HAP-1 (cell line): ENCODE measurements at regions not wholly inside any gene's neighbourhood (a gene's known extent, or its start where the extent isn't known, plus 50 kb on each side); places are given as distances from the start of the nearest gene placed in this dataset.

Experiments
- DNase-seq, 2 experiments: peaks; one replicate each; pipeline ENCODE4 v3.0.0-alpha.2; 2016 to 2020; ENCODE audit warnings: low spot score in 2 of 2
- H3K27me3 ChIP-seq: fragments of 250-450 bp; sonication (Bioruptor Pico); 2 replicates; pipeline ENCODE4 v1.5.1; 2020; ENCODE audit warnings: low read depth, mild to moderate bottlenecking, moderate library complexity
- H3K36me3 ChIP-seq: fragments of 250-450 bp; sonication (Bioruptor Pico); replicated peaks from 2 replicates; pipeline ENCODE4 v1.5.1; 2020; ENCODE audit warnings: mild to moderate bottlenecking
- H3K4me1 ChIP-seq: fragments of 250-450 bp; sonication (Bioruptor Pico); 2 replicates; pipeline ENCODE4 v1.5.1; 2020; ENCODE audit warnings: mild to moderate bottlenecking
- H3K4me3 ChIP-seq: fragments of 250-450 bp; sonication (Bioruptor Pico); 2 replicates; pipeline ENCODE4 v1.5.1; 2020; ENCODE audit warnings: mild to moderate bottlenecking, moderate library complexity
- H3K9me3 ChIP-seq: fragments of 250-450 bp; sonication (Bioruptor Pico); 2 replicates; pipeline ENCODE4 v1.5.1; 2020; ENCODE audit warnings: mild to moderate bottlenecking, moderate library complexity
- in situ Hi-C: fragments of 300-500 bp; cut with MboI; formaldehyde crosslinking; loops from 3 replicates; pipeline ENCODE4 v1.14.3; 2020; ENCODE audit warnings: low sequenced_read_pairs, inconsistent platforms, mixed read lengths

DNA sequence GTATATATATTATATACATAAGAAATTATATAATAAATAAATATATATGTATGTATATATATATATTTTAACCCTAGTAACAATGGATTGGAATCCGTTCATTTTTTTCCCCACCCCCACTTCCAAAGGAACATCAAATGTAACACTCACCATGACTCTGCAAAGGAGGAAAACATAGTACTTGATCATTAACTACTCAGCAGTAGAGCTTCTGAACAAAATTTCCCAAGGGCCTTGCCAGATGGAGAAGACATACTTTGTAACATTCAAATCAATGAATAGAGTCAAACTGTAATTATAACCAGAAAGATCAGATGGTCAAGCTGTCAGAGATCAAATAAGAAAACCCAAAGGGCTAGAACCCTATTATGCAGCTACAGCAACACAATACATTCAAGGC, 126.0 kb upstream of the CNTN1 start:
- DNase-seq = no peak
- in situ Hi-C loops = no loop called here
- no peaks in the 10 kb centered on the region for H3K9me3 ChIP-seq
- no peak overlapping the region for H3K4me3 ChIP-seq
- H3K27me3 ChIP-seq = no peaks in the 10 kb centered on the region
- H3K4me1 ChIP-seq = no peaks in the 10 kb centered on the region
- no peaks in the 10 kb centered on the region for H3K36me3 ChIP-seq

DNA sequence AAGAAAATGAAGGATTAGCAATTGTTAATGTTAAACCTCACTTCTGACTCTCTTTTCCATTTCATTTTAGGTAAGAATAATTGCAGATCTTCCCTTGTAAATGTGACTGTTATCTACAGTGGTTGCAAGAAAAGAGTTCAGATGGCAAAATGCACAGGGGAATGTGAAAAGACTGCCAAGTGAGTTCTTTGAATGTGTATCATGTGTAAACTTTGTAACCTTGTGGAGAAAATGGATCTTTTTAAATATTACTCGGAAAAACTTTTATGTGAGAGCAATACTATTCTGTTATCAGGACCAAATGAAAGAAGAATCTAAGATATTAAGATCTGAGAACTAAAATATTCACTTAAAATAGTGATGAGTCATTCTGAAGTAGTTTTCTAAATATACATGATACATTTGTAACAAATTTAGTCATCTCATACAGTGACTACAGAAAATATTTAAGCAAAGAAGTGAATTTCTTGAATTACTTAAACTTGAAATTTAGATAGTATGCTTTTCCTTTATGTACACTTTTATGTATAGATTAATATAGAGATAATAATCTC, 122.5 kb upstream of the CNTN1 start:
- Histone ChIP-seq H3K27me3 (no peaks in the 10 kb centered on the region), H3K4me1 (no peaks in the 10 kb centered on the region), H3K4me3 (no peak overlapping the region), H3K36me3 (no peaks in the 10 kb centered on the region), H3K9me3 (no peaks in the 10 kb centered on the region)
- no peak for DNase-seq
- in situ Hi-C loops = no loop called here

DNA sequence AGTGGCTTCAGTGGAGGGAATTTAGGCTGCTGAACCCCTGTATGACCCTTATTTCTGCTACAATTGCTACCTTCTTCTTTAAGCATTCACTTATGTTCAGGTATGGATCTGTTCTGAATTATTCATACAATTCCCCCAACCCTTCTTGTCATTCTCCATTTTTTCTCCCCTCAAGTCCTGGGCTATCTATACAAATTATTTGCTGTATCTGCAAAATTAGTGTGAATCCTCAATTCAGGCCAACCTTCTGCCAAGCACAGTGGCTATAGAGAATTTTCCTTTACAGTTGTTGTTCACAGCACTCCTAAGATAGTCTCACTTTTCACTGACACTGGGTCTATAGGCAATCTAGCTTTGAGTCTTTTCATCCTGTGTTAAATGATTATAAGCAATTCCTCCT, 119.2 kb upstream of the CNTN1 start:
- no peak overlapping the region for H3K4me3 ChIP-seq
- H3K9me3 ChIP-seq = no peaks in the 10 kb centered on the region
- no peaks in the 10 kb centered on the region for H3K27me3 ChIP-seq
- no peaks in the 10 kb centered on the region for H3K4me1 ChIP-seq
- H3K36me3 ChIP-seq = no peaks in the 10 kb centered on the region
- no peak for DNase-seq
- in situ Hi-C loops = no loop called here

GRCh38 chr12:40575987-40576386, 116.3 kb upstream of the CNTN1 start:
- H3K36me3 ChIP-seq = no peaks in the 10 kb centered on the region
- no peaks in the 10 kb centered on the region for H3K4me1 ChIP-seq
- no peak overlapping the region for H3K4me3 ChIP-seq
- DNase-seq = no peak
- no peaks in the 10 kb centered on the region for H3K9me3 ChIP-seq
- H3K27me3 ChIP-seq = no peaks in the 10 kb centered on the region
- in situ Hi-C loops = no loop called here

DNA sequence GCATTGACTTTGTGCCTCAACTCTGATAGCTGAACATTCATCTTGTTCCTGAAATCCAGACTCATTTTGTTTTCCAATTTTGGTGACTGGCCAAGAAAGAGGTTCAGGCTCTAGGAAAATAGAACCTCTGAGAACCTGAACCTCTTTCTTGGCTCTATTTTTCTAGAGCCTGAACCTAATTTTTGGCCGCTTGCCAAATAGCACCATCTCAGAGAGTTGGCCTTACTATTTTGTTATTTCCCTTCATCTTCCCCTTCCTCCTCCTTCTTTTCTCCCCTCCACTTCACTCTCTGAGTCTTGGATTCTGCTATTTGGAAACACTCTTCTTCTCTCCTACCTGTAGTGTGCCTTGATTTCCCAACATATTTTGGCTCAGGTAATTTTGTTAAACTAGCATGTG, 114.4 kb upstream of the CNTN1 start:
- DNase-seq = no peak
- Histone ChIP-seq H3K4me1 (no peaks in the 10 kb centered on the region), H3K36me3 (no peaks in the 10 kb centered on the region), H3K4me3 (no peak overlapping the region), H3K9me3 (no peaks in the 10 kb centered on the region), H3K27me3 (no peaks in the 10 kb centered on the region)
- in situ Hi-C loops = no loop called here

- no peaks in the 10 kb centered on the region for H3K27me3 ChIP-seq
- H3K4me3 ChIP-seq = no peak overlapping the region
- no peaks in the 10 kb centered on the region for H3K4me1 ChIP-seq
- no peaks in the 10 kb centered on the region for H3K9me3 ChIP-seq
- no peaks in the 10 kb centered on the region for H3K36me3 ChIP-seq
- in situ Hi-C loops = no loop called here
- no peak for DNase-seq
Observed at GRCh38 chr12:40579687-40580086, 112.6 kb upstream of the CNTN1 start.

- no peak for DNase-seq
Observed at GRCh38 chr12:40580346-40580745, 111.9 kb upstream of the CNTN1 start.

GRCh38 chr12:40581889-40582288, 110.3 kb upstream of the CNTN1 start:
- Histone ChIP-seq H3K9me3 (no peaks in the 10 kb centered on the region), H3K27me3 (no peaks in the 10 kb centered on the region), H3K4me3 (no peak overlapping the region), H3K4me1 (no peaks in the 10 kb centered on the region), H3K36me3 (no peaks in the 10 kb centered on the region)
- DNase-seq = no peak
- in situ Hi-C loops = no loop called here

More at GRCh38 chr12:40580346-40580745, 111.9 kb upstream of the CNTN1 start:
- Histone ChIP-seq H3K9me3 (no peaks in the 10 kb centered on the region), H3K36me3 (no peaks in the 10 kb centered on the region), H3K4me3 (no peak overlapping the region), H3K27me3 (no peaks in the 10 kb centered on the region), H3K4me1 (no peaks in the 10 kb centered on the region)
- in situ Hi-C loops = no loop called here

DNA sequence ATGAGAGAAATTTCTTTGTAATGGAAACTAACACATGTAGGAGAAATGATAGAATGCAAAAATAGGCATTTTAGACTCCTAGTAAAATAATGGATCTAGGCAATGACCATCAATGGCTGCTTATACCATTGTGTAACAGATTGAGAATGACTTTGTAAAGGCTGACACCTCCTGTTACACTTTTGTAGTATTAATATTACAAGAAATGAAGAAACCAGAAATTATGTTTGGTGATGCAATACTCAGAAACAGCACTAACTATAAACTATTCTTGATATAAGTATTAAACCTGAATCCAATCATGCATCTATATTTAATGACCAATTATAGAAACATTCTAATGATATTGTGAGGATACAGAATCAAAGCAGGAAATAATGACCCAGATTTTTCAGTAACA, 108.5 kb upstream of the CNTN1 start:
- in situ Hi-C loops = no loop called here

DNA sequence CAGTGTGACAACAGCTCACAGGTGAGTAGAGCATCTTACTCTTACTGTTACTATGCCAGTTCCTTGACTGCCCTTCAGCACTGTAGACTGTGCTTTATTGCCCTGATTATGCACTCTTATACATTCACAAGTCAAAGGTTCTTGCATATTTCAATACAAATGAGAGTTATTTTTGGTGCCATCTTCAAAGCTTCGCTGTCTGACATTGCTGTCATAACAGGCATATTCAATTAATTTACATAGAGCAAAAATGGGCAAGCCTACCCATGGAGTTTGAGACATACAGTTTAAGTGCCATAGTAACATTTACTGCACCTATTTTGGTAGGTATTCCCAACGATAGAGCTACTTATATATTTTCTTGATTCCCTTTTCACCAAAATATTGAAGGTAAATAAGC, 107.5 kb upstream of the CNTN1 start:
- Histone ChIP-seq H3K36me3 (no peaks in the 10 kb centered on the region), H3K4me1 (no peaks in the 10 kb centered on the region), H3K27me3 (no peaks in the 10 kb centered on the region), H3K4me3 (no peak overlapping the region), H3K9me3 (no peaks in the 10 kb centered on the region)
- in situ Hi-C loops = no loop called here
- no peak for DNase-seq

More for the DNA sequence above, 108.5 kb upstream of the CNTN1 start:
- Histone ChIP-seq H3K4me1 (no peaks in the 10 kb centered on the region), H3K27me3 (no peaks in the 10 kb centered on the region), H3K9me3 (no peaks in the 10 kb centered on the region), H3K36me3 (no peaks in the 10 kb centered on the region), H3K4me3 (no peak overlapping the region)
- no peak for DNase-seq

- Histone ChIP-seq H3K9me3 (no peaks in the 10 kb centered on the region), H3K4me3 (no peak overlapping the region), H3K36me3 (no peaks in the 10 kb centered on the region), H3K27me3 (no peaks in the 10 kb centered on the region), H3K4me1 (no peaks in the 10 kb centered on the region)
- in situ Hi-C loops = no loop called here
- DNase-seq = no peak
Observed at GRCh38 chr12:40586823-40587222, 105.4 kb upstream of the CNTN1 start.

DNA sequence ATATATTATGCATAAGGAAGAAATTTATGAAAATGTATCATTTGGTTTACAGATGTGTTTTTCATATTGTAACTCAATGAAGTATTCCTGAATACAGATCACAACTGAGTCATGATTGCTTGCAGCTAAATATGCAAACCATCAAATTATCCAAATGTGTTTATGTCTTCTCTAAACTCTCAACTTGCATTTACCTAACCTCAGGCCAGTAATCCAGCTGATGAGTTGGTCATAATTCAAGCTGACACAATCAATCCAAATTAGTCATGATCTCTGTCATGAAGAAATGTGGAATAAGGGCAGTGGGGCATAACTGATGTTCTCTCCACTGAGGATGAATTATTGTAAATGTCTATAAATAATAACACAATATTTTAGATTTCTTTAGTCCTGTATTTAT, 104.8 kb upstream of the CNTN1 start:
- Histone ChIP-seq H3K4me1 (no peaks in the 10 kb centered on the region), H3K27me3 (no peaks in the 10 kb centered on the region), H3K4me3 (no peak overlapping the region), H3K9me3 (no peaks in the 10 kb centered on the region), H3K36me3 (no peaks in the 10 kb centered on the region)
- DNase-seq = no peak
- in situ Hi-C loops = no loop called here

DNA sequence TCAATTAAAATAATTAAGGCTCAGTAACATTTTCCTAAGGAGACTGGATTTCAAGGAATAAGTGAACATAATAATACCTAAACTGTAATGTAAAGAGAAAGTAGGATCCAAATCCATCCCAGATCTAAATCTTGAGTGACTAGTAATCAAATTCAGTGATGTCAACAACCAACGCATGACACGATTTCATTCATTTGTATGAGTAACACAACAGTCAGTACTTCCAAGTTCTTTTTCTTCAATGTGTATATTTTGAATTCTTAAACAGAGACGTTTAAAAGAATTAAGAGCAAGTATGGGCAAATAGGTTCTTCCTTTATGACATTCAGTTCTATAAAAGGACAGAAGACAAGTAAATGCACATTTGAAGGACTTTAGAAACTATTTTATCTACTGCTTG, 104.3 kb upstream of the CNTN1 start:
- no peak for DNase-seq
- no peak overlapping the region for H3K4me3 ChIP-seq
- H3K9me3 ChIP-seq = no peaks in the 10 kb centered on the region
- H3K27me3 ChIP-seq = no peaks in the 10 kb centered on the region
- no peaks in the 10 kb centered on the region for H3K4me1 ChIP-seq
- no peaks in the 10 kb centered on the region for H3K36me3 ChIP-seq
- in situ Hi-C loops = no loop called here

DNA sequence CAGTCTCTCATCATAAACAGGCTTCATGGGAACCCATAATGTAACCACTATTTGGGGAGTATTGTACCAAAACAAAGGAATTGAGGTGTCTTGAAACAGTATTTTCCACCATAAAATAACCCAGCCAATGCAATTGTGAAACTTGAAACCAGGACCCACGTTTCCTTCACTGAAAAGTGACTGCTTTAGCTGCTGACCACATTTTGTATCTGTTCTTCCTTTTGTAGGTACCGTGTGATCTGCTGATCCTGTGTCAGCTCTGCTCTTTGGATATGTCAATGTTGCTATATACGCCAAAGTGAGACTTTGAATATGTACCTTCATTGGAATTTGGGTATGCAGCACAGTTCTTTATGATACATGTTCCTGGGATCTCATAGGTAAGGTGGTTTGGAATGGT, 95.1 kb upstream of the CNTN1 start:
- DNase-seq = no peak
- H3K36me3 ChIP-seq = no peaks in the 10 kb centered on the region
- in situ Hi-C loops = no loop called here
- H3K4me3 ChIP-seq = no peak overlapping the region
- H3K4me1 ChIP-seq = no peaks in the 10 kb centered on the region
- no peaks in the 10 kb centered on the region for H3K27me3 ChIP-seq
- H3K9me3 ChIP-seq = no peaks in the 10 kb centered on the region

DNA sequence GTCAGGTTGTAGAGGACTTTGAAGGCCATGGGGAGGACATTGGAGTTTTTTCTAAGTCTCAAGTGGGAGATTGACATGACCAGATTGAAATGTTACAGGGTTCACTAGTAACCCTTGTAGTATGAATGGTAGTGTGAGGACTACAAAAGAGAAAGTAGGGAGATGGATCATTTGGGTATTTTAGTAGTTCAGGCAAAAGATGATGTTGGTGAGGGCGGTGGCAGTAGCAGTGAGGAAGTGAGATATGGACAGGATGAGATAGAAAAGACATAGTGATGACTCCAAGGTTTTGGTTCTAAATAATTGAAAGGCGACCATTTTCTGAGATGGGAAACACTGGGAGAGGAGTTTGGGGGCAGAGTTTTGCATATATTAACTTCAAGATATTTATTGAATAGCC, 94.2 kb upstream of the CNTN1 start:
- no peak for DNase-seq
- Histone ChIP-seq H3K27me3 (no peaks in the 10 kb centered on the region), H3K4me1 (no peaks in the 10 kb centered on the region), H3K36me3 (no peaks in the 10 kb centered on the region), H3K9me3 (no peaks in the 10 kb centered on the region), H3K4me3 (no peak overlapping the region)
- in situ Hi-C loops = no loop called here
